HUDEP-2 (cell line): ENCODE measurements at regions not wholly inside any gene's neighbourhood (a gene's known extent, or its start where the extent isn't known, plus 50 kb on each side); places are given as distances from the start of the nearest gene placed in this dataset.

Source experiments
- DNase-seq, 76 experiments: peaks; one replicate each; lab custom pipeline; 2025; ENCODE audit not compliant: unreplicated experiment in 76 of 76; lab: John Stamatoyannopoulos, UW

DNA sequence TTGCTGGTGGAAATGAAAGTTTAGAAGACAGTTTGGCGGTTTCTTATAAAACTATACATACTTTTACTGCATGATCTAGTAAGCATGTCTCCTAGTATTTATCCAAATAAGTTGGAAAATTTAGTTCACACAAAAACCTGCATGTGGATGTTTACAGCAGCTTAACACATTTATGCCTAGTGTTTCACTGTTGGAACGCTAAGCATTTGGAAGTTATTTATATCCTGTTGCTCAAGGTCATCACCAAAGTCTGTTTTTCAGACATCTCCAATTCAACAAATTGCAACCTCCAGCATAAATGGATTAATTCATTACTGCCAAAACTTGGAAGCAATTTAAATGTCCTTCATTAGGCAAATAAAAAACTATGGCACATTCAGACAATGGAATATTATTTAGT is 461.8 kb downstream of the SUCLA2 start:
- no peak for DNase-seq

- no peak for DNase-seq
These were observed 477.3 kb downstream of the SUCLA2 start for GRCh38 chr13:47523771-47524170.

- DNase-seq: no peak
These were observed 479.1 kb downstream of the SUCLA2 start for GRCh38 chr13:47521890-47522487.

- DNase-seq: no peak
These were observed 481.4 kb downstream of the SUCLA2 start for GRCh38 chr13:47519626-47520025.

DNA sequence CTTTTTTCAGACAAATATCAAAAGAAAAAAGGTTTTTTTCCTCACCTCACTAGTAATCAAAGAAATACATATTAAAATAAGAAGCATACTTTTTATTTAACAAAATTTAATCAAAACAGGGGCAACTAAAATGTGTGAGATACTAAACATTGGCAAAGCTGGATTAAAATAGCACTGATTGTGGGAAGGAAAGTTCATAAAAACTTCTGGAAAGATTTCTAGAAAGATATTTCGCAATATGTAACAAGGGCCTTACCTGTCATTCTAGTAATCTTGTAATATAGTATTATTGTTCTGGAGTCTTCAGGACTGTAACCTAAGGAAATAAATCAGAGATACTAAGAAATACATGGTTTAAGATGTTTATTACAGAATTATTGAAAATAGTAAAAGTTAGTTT is 482.5 kb downstream of the SUCLA2 start:
- no peak for DNase-seq

- no peak for DNase-seq
These were observed 489.4 kb downstream of the SUCLA2 start for GRCh38 chr13:47511647-47512046.

- no peak for DNase-seq
These were observed 492.4 kb downstream of the SUCLA2 start for GRCh38 chr13:47508527-47509228.

DNA sequence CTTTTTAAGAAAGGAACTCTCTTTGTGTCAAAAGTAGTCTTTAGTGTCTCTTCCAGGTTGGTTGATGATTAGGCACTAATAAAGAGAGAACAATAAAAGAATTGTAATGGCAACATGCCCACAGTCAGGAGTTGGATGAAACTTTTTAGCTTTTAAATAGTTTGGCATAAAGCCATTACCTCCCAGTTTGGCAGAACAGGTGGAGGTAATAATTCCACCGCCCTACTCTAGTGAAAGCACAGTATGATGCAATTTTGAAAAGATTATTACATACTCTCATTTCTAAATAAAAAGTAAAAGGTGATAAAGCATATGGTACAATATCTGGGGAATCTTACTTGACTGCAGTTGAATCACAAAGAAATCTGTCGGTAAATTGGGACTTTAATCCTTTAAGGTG is 497.6 kb downstream of the SUCLA2 start:
- no peak for DNase-seq

DNA sequence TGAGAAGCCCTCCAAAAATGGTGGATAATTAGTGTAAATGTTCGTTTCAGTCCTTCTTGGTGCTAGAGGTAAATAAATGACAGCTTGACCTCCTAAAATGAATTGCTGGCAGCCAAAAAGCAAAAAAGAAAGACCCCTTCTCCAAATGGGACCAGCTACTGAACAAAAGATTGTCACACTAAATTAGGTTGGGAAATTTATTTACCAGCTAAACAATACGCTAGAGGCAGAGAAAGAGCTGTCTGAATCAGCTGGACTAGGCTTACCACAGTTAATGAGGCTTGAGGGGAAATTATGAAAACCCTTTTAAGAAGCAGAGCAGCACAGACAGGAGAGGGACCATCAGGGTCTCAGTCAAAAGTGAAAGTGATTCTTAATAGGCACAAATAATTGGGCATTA is 498.9 kb downstream of the SUCLA2 start:
- no peak for DNase-seq

DNA sequence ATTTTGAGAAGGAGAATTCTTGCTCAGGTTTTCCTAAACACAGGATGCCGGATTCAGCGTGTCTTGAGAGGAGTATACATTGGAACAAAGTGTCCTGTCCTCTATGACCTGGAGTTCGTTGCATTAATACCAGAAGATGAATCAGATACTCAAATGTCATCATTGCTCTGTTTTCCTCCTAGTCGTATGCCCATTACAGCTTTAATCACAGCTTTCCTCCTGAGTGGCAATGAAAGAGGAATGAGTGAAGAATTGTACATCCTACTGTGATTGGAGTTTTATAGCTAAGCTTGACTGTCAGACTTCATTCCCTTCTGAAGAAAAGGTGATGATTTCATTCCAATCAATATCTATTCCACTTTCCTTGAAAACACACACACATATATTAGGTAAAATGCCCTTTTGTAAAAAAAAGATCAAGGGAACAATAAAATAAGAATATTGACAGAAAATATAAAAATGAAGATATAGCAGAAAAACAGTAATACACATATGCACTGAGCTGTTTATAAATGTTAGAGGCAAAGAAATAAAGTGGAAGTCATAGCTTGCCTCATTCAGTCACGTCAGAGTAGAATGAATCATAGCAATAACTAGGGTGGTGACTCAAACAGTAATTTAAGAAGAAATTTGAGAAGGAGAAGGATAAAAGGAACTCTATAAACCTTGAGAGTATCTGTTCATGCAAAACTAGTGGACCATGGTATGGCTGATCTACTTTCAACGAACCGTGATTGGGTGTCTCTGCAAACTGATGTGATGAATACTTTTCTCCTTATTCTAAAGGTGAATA is 501.5 kb downstream of the SUCLA2 start:
- DNase-seq: no peak

DNA sequence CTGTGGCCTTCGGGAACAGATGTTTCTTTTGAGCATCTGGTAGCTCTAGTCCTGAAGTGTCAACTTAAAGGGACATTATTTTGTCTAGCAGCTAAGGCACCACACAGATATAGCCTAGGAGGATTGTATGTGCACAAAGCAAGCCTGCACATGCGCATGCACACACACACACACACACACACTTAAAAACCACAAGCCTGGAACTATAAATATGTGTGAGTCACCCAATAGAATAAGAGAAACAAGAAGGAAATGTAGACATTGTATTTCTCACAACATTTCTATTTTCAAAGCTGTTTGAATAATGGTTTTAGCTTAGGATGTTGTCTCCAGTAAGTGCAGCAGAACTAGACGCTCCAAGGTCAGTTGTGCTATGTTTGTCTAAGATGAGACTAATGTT is 516.5 kb downstream of the SUCLA2 start:
- DNase-seq: no peak

DNA sequence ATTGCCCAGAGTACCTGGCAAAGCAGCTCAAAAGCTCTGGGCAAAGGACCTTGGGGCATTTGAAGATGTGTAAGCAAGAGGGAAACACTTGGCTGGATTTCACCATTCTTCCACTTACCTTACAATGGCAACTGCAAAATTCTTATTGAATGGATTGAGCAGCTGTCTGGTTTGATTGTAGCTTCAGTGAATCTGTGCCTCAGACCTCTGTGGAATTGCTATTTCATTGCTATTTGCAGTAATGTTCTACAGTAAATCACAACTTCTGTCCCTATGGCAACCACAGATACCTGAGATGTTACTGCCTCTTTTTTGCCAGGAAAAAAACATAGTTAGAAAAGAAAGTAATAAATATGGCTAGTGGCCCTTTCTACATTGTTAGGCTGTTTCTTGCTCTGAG is 519.5 kb downstream of the SUCLA2 start:
- no peak for DNase-seq

GRCh38 chr13:47480951-47481350 is 520.1 kb downstream of the SUCLA2 start:
- no peak for DNase-seq

DNA sequence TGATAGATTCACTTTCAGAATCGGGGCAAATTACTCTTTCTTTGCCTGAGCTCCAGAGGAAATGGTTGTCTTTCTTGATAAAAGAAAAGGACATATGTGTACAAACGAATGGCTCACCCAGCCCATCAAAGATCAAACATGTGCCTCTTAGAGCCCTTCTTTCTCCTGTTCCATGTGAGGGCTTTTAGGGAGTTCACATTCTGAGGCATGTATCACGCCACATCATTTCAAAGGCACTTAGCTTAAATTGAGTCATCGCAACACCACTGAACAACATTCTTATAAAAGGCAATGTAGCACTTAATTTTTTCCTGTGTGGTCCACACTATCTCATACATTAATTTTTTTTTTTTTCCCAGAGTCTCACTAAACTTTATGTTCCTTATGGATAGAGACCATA is 521.0 kb downstream of the SUCLA2 start:
- no peak for DNase-seq

- no peak for DNase-seq
These were observed 522.1 kb downstream of the SUCLA2 start for GRCh38 chr13:47478985-47479384.

- no peak for DNase-seq
These were observed 525.6 kb downstream of the SUCLA2 start for GRCh38 chr13:47475441-47475948.

DNA sequence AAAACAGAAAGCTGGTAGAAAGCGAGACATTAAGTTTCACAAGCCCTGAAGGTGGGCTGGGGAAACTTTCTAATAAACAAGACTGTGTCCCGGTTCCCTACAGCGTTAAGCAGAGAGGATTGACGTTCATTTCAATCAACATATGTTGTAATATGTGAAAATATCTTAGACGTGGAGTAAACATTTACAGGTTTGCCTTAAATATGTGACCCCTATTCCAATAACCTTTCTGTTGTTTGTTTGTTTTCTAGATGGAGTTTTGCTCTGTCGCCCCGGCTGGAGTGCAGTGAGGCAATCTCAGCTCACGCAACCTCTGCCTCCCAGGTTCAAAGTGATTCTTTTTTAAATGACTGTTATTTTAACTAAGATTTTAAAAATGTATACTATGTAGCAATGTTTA is 526.2 kb downstream of the SUCLA2 start:
- no peak for DNase-seq

DNA sequence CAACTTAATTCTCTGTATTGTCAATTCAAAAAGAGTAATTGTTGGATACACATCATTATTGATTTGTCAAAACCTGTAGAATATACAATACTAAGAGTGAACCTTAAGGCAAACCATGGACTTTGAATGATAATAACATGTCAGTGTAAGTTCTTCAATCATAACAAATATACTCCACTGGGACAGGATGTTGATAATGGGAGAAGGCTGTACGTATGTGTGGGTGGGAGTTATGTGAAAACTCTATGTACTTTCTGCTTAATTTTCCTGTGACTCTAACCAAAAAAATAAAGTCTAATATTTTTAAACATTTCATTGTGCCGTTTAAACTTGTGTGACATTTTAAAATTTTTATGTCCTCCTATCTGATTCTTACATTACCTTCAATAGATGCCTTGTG is 526.7 kb downstream of the SUCLA2 start:
- DNase-seq: no peak

DNA sequence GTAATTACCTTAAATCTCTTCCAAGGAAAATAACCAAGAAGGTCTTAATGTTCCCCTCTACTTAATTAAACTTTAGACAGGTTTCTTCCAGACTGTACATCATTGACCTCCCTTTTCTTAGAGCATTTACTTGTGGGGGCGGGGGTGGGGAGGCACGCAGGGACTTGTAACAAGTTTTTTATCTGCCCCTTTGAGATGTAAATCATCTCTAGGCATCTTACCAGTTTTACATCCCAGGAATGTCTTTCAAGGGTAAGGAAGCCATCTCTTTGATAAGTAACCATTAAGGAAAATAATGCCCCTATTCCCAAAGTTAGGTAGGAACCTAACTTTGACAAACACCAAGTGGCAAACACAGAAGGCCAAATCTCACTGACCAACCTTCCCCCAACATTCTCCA is 528.6 kb downstream of the SUCLA2 start:
- DNase-seq: no peak

GRCh38 chr13:47463726-47464125 is 537.3 kb downstream of the SUCLA2 start:
- DNase-seq: no peak

DNA sequence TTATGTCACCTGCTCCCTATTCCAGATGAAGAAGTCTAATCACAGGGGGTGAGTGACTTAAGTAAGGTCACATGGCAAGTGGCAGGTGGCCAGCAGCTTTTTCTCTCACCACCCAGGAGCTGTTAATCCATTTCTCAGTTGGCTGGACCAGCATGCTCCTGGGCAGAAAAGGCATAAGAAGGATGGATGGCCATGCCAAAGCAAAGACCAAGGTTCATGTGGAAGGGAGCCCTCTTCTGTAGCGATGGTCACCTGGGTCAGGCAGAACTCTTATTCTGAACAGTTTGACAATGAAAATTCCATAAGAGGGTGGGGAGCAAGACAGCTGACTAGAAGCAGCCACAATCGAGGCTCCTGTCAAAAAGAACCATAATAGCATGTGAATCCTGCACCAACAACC is 538.1 kb downstream of the SUCLA2 start:
- no peak for DNase-seq

DNA sequence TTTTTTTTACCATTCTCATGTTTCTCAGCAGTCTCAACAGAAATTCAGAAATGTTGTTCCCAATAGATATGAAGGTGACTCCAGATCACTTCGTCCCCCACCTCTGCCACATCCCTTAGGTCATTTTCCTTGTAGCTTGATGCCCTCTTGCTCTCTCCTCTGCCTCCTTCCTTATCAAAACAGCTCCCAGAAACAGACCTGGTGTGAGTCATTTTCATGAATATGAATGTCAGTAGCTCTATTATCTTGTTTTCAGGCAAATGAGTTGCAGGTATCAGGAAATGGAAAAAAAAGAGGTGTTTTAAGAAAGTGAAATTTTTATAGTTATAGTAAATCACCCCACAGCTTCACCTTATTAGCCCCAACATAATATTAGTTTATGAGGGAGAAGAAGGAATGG is 539.3 kb downstream of the SUCLA2 start:
- no peak for DNase-seq
